Brain pericyte (primary cell): ENCODE measurements at regions not wholly inside any gene's neighbourhood (a gene's known extent, or its start where the extent isn't known, plus 50 kb on each side); places are given as distances from the start of the nearest gene placed in this dataset.
"Not testable (repeated sequence)": the region's sequence is repeated elsewhere in the genome, so short reads cannot be mapped to it uniquely, and the experiment has no call there.

Experiments
- DNase-seq: peaks from one replicate; pipeline ENCODE4 v3.0.0-alpha.2; 2012; ENCODE audit warnings: low read depth, low spot score

GRCh38 chr7:112937651-112938415 is 147.6 kb upstream of the TMEM168 start:
- DNase-seq, result no peak

- DNase-seq, result no peak
Measured at GRCh38 chr7:112933598-112933997, 143.4 kb upstream of the TMEM168 start.

- no peak for DNase-seq
Measured at GRCh38 chr7:112930787-112931186, 140.6 kb upstream of the TMEM168 start.

GRCh38 chr7:112929421-112929820 is 139.2 kb upstream of the TMEM168 start:
- no peak for DNase-seq

- no peak for DNase-seq
Measured at GRCh38 chr7:112926018-112926417, 135.8 kb upstream of the TMEM168 start.

GRCh38 chr7:112922546-112922945 is 132.4 kb upstream of the TMEM168 start:
- DNase-seq, result not testable (repeated sequence)

GRCh38 chr7:112916431-112916830 is 126.2 kb upstream of the TMEM168 start:
- not testable (repeated sequence) for DNase-seq

- no peak for DNase-seq
Measured at GRCh38 chr7:112908086-112908485, 117.9 kb upstream of the TMEM168 start.

GRCh38 chr7:112907658-112908057 is 117.5 kb upstream of the TMEM168 start:
- DNase-seq, result no peak

- no peak for DNase-seq
Measured at GRCh38 chr7:112905950-112906349, 115.8 kb upstream of the TMEM168 start.

- no peak for DNase-seq
Measured at GRCh38 chr7:112905413-112905812, 115.2 kb upstream of the TMEM168 start.

GRCh38 chr7:112898432-112899290 is 108.5 kb upstream of the TMEM168 start:
- peak; percentile 49 for DNase-seq

- DNase-seq, result no peak
Measured at GRCh38 chr7:112897839-112898431, 107.7 kb upstream of the TMEM168 start.

- no peak for DNase-seq
Measured at GRCh38 chr7:112896026-112896601, 105.9 kb upstream of the TMEM168 start.

GRCh38 chr7:112892263-112892662 is 102.1 kb upstream of the TMEM168 start:
- no peak for DNase-seq

- DNase-seq, result no peak
Measured at GRCh38 chr7:112891698-112892097, 101.5 kb upstream of the TMEM168 start.

GRCh38 chr7:112889834-112890438 is 99.7 kb upstream of the TMEM168 start:
- no peak for DNase-seq

GRCh38 chr7:112889268-112889667 is 99.1 kb upstream of the TMEM168 start:
- no peak for DNase-seq

GRCh38 chr7:112888781-112889180 is 98.6 kb upstream of the TMEM168 start:
- no peak for DNase-seq

GRCh38 chr7:112887976-112888375 is 97.8 kb upstream of the TMEM168 start:
- no peak for DNase-seq

GRCh38 chr7:112887337-112887736 is 97.1 kb upstream of the TMEM168 start:
- DNase-seq, result no peak

GRCh38 chr7:112886208-112886607 is 96.0 kb upstream of the TMEM168 start:
- no peak for DNase-seq
